Stimulated activated CD4-positive, alpha-beta T cell treated with anti-CD3 and anti-CD28 coated beads, Interleukin-12 subunit alpha, Interleukin-12 subunit beta, amount 100 ng/mL, for 48 hours (primary cell): ENCODE measurements at regions not wholly inside any gene's neighbourhood (a gene's known extent, or its start where the extent isn't known, plus 50 kb on each side); places are given as distances from the start of the nearest gene placed in this dataset.

Experiments used
- DNase-seq, 3 donors: peaks; one replicate each; pipeline ENCODE4 v3.0.0-alpha.2; 2020; ENCODE audit warnings: low read depth in 2 of 3, low spot score in 1 of 3

DNA sequence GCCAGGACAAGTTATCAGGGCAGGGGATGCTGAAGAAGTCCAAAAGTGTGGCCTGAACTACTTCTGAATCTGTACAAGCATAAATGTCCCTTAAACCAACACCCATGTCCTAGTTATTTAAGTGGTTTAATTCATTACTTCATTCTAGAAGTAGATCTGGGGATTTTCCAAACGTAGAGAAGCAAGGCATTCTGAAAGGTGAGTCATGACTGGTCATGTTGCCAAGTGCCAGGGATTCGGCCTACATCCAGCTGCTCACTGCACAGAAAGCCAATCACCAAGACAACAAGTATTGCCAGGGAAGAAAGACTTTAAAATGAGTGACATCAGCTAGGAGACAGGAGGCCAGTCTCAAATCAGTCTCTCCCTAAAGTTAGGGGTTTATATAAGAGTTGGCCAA, 396.6 kb downstream of the GABRB3 start:
- DNase-seq, result no peak

DNA sequence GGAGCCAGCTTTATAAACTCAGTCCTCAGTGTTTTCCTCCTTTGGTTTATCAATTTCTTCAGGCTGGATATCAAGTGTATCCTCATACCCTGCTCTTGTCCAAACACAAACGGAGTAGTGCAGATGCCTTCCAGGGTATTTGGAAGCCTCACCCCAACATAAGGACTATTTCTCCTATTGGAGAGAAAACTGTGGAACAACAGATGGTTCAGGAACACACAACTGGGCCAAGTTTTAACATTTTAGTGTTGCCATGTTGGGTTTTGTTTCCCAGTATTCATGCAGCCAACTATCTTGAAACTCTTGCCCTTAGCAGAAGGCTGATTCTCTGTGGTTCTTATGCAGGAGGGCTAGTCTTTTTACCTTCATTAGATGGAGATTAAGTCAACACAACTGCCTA, 398.1 kb downstream of the GABRB3 start:
- no peak for DNase-seq

DNA sequence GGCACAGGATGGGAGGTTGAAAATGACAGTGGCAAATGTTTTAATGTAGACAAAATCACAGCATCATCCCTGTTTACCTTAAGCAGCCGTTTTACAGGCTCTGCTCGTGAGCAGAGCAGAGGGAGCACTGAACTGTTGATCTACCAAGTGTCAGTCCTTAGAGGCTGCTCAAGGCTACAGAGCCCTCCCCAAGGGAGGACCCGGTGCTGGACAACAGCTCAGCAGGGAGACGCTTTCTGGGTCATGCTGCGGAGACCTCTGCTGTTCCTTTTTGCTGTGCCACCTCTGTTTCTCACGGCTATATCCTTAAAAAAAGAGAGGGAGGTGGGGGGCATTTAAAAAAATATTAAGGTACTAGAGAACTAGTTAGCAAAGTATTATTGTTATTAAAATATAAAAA, 400.2 kb downstream of the GABRB3 start:
- no peak for DNase-seq

DNA sequence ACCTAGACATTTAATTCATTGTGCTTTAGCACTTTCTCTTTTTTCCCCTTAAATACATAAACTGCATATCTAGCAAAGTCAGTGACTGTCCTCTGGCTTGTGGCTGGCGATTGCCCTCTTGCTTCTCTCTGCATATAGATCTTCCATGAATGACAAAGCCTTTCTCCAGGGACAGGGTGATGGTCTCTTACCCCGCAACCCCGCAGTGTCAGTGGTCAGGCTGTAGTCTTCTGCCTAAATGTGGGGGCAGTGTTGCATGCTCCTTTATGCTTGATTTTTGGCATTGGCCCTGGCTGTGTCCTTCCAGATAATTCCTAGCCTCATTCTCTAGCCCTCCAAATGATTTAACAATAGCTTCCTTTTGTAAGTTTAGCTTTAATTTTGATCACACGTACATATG, 407.8 kb downstream of the GABRB3 start:
- DNase-seq, result no peak

DNA sequence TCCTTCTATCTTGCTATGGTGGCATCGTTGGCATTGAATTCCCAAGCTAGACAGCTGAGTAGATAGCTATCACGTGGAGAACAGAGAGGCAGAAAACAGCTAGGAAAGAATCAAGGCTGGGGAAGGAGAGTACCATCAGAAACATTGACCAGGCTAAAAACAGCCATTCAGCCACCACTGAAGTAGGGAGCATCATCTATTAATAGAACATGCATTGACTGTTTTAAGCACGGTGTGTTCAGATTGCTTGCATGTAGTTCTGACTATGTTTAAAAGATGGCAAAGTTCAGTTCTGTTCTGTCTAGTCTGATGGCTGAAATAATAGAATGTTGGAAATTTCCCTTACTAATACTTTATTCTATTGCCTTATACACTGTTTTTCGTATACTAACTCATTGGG, 413.0 kb downstream of the GABRB3 start:
- DNase-seq, result no peak

DNA sequence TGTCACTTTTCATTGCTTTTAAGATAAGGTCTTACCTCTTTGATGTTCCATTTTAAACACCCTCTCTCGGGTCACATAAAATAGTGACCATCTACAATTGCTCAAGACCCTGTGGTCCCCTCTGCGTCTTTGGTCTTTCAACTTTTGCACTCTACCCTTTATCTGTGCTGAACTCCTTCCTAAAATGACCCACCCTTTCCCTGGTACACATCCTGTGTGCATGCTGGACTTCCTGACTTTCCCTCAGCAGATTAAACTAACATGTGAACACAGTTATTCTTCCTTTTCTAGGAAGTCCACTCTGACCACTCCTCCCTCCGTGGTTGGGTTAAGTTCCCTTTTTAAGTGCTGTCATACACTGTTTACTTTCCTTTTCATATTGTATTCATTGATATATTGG, 414.2 kb downstream of the GABRB3 start:
- DNase-seq, result no peak

DNA sequence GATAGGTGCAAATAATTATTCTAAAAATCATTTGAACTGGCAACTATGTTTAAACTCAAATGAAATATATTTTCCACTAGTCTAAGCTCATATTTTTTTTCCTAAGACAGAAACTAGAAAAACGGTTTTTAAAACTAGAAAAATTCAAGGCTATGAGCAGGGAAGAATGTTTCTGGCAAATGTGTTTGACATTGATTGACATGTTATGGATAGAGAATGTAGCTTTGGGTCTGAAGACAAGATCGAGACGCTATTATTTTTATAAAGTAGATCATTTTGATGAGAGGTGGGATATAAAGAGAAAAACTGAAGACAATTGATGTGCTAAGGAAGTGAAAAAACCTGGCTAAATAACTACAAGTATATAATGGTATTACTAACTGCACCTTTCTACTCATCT, 415.2 kb downstream of the GABRB3 start:
- DNase-seq, result no peak

DNA sequence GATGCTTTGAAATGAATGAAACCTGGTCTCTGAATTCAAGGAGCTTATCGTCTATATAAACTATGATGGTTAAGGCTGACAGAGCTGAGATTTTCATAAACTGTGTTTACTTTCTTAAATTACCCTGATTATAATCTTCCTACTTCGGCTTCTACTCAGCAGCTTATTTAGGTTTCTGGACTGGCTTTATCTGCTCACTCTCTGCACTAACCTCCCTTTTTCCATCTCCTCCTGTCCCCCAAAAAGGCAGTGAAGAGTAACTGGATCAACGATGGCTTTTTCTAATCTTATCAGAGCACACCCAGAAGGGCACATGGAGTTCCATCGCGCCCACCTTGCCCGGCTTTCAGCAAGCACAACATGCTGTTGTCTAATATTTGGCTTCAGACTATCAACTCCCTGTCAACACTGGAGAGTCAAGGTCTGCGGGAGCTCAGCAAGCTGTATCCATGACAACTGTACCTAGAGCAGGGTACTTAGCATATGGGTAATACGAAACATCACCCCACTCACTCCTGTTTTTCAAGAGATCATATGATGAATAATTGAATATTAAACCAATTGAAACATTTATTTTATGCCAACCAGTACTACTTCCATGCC, 417.3 kb downstream of the GABRB3 start:
- no peak for DNase-seq

DNA sequence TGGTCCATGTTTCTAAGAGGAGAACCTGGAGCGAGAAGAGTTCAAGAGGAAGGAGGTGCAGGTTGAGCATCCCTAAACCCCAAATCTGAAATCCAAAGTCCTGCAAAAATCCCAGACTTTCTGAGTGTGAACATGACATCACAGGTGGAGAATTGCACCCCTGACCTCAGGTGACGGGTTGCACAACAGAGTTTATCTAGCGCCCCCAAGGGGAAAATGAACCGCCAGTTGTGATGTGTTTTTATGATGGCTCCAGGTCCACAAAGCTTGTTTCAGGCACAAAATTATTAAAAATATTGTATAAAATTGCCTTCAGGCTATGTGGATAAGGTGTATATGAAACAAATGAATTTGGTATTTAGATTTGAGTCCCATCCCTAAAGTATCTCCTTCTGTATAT, 420.0 kb downstream of the GABRB3 start:
- DNase-seq, result no peak

DNA sequence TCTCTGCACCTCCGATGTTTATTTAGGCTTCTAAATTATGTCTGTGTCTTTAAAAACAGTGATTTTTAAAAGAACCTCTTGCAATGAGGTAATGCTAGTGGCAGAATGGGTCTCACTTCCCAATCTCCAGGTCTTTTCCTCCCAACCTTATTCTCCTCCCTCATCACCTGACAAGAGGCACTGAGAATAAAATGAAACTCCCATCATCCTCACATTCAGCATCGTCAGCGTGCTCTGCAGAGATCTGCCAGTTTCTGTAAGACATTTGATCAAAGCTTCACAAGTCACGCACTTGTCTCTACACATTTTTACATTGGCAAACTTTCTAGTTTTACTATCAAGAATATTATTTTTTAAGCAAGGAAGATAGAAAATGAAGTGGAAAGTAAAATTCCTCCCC, 420.5 kb downstream of the GABRB3 start:
- DNase-seq, result no peak

DNA sequence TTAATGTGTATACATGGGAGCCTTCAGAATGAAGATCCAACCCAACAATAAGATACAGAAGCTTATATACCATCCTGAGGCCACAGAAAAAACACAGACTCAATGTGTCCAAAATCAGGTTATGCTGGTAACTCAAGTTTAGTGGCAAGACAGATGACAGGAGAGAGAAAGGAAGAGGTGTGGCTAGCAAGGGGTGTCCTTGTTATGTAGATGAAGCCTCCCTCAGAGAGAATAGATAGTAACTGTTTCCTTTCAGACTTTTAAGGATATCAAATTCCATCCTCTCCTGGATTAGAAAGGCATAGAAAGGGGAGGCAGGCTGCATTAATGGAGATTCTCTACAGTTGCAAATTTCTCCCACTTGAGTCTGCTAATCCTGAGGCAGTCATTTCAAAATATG, 447.4 kb downstream of the GABRB3 start:
- DNase-seq, result no peak

DNA sequence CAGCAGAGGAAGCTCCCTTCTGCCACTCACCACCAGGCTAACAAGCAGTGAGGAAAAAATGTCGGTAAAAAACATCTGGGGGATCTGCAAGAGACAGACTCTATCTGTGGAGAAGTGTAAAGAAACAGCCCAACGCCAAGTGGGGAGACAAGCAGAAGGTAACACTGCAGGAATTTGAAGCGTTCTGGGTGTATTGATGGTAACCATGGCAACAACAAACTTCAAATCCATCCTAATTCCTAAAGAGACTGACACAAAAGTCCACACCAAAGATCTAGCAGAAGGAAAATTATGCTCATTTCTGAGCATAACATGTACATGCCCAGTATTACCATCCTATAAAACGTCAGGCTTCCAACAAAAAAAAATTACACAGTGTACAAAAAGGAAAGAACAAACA, 449.3 kb downstream of the GABRB3 start:
- no peak for DNase-seq

DNA sequence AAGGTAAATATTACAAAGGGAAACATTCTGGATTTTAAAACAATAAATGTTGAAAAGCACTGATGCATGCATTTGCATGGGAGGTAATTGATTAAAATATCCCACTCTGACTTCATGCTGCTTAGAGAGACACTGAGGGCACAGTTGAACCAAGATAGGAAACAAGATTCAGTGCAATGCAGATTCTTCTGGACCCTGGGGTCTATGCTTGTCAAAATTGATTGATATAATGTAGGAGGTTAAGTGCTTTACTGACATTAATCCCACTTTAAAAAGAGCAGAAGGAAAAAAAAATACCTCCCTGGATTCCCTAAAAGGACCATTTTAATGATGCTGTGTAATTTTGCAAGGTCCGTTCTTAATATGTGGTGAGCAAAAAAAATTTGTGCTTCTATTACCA, 454.2 kb downstream of the GABRB3 start:
- DNase-seq, result no peak

DNA sequence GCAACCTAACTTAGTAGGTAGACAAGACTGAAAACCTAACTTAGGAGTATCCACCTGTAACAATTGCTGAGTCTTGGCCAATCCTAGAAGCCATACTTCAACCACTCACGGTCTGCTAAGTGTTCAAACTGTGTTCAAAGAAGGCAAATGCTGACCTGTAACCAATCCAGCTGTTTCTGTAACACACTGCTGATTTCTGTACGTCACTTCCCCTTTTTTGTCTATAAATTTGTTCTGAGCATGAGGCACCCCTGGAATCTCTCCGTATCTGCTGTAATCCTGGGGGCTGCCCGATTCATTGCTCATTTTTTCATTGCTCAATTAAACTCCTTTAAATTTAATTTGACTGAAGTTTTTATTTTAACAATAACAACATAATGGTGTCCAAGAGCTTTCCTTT, 451.4 kb upstream of the ATP10A start:
- no peak for DNase-seq

DNA sequence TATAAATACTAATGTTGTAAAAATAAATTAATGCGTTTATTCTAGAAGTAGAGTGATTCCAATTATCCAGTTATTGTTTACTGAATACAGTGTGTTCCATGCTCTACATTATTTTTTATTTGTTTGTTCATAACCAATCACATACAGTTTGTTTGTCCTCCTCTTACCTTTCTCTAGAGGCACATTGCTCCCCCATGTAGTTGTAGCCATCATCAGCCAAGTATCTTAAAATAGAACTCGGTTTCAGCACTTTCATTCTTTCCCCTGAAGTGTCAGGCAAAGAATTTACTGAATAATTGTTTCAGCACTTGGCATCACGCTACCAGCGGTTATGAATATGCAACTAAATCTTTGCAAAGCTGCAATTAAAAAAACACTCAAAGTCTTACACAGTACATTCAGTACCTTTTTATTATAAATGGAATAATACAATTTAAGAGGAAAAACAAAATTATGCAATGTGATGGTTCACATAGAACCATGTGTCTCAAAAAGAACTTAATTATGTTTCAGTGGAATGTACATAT, 448.6 kb upstream of the ATP10A start:
- DNase-seq, result no peak

DNA sequence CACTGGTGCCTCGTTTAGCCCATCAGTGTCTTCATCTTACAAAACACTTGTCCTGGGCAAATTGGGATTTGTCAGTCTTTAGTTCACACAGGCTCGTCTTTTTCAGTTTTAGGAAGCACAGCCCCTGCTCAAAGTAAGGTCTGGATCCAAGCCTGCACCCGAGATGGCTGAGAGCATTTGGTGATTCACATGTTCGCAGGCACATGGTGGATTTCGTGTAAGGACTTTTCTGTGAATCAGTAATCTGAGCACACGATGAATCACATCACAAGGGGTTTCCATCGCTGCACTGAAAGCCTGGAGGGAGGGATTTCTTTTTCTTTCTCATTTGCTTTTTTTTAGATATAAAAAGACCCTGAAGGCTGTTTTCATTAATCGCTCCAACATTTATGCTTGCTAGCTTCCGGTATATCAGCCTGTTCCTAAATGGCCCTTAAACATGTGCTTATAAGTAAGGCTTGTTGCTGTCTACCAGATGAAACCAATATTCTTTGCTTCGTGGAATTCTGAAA, 435.6 kb upstream of the ATP10A start:
- no peak for DNase-seq

DNA sequence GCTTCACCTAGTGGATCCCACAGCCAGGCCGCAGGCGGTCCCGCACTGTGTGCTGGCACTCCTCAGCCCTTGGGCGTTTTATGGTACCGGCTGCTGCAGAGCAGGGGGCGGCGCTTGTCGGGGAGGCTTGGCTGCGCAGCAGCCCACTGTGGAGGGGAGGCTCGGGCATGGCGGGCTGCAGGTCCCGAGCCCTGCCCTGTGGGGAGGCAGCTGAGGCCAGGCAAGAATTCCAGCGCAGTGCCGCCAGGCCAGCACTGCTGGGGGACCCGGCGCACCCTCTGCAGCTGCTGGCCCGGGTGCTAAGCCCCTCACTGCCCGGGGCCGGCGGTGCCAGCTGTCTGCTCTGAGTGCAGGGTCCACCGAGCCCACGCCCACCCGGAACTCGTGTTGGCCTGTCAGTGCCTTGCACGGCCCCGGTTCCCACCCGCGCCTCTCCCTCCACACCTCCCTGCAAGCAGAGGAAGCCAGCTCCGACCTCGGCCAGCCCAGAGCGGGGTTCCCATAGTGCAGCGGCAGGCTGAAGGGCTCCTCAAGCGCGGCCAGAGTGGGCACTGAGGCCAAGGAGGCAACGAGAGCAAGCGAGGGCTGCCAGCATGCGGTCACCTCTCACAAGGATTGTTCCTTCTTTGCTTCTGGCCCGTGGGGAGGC, 435.0 kb upstream of the ATP10A start:
- DNase-seq, result no peak

DNA sequence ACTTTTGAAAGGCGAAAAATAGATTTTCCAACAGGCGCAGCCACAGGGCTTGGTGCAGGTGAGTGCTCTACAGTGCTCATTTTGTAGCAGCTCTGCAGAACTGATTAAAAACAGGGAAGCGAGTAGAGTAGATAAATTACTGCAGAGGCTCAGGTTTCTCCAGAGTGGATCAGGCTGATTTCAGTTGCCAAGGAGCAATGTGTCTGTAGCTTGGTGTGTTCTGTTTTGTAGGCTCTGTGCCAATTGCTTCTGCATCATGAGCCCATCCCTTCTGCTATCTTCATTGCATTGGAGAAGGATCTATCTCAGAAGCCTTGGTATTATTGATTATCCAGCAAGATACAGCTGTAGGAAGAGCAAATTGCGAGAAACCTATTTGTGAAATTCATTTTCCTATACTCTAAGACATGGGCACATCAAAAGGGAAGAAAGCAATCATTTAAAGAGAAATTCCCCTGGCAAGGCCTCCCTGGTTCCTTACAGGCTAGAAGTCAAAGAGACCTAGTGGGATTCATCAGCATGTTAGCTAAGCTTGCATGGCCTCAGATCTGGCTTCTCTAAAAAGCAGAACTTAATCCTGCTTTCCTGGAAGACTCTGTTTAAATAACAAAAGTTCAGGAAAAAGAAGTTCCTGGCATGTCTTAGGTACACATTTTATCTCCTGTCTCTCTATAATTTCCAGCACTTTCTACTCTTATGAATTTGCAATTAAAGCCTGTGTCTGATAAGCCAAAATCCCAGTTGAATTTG, 432.4 kb upstream of the ATP10A start:
- DNase-seq, result no peak

DNA sequence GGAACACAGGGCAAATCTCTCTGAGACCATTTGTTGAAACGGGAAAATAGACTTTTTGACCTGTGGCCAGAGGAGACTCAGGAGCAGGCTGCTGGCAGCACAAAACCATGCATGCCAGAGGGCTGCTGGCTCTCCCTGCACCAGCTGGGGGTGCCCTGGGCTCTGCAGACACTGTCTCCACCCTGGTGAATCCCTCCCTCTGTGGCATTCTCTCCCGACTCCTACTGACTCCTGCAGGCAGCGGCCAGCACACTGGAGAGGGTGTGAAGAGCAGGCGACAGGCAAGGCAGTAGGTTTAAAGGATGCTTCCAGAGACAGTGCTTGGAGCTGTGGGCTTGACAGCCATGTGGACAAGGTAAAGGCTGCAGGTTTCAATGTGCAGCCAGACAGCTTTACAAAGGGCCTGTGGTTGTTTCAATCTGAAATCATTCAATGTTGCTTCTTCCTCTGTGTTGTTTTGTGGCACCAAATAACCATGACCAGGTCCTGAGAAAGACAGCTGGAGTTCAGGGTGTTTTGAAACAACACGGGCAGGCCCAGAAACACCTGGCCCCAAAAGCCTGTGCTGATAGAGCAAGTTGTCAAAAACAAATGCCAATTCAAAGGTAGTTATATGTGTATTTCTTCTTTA, 431.0 kb upstream of the ATP10A start:
- DNase-seq, result no peak

DNA sequence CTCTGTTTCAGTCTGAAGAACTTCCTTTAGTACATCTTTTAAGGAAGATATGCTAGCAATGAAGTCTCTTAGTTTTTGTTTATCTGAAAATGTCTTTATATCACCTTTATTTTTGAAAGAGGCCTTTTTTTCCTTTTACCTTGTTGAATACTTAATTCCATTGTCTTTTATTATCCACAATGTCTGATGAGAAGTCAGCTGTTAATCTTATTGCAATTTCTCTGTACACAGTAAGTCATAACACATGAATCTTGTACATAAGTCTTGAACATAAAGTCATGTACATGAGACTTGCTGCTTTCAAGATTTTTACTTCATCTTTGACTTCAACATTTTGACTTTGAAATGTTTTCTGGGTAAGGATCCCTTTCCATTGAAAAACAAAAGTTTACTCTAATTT, 424.3 kb upstream of the ATP10A start:
- no peak for DNase-seq

DNA sequence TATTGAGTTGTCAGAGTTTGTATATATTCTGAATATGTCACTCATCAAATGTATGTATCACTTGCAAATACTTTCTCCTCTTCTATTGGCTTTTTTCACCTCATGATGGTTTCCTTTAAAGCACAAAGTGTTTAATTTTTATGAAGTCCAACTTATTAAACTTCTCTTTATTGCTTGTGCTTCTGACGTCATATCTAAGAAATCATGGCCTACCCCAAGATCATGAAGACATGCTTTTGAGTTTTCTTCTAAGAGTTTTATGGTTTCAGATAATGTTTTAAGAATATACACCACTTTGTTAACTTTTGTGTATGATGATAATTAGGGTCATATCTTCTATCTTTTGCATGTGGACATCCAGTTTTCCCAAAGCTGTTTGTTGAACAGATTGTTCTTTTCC, 417.2 kb upstream of the ATP10A start:
- no peak for DNase-seq

DNA sequence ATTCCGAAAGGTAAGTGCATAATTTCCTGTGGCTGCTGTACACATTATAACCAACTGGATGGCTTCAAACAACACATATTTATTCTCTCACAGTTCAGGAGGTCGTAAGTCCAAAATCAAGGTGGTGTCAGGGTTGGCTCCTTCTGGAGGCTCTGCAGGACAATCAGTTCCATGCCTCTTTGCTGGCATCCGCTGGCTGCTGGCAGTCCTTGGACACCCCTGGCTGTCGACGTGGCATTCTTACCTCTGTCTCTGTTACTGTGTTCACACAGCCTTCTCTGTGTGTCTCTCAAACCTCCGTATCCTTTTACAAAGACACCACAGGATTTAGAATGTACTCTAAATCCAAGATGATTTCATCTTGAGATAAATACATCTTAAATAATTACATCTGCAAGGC, 398.8 kb upstream of the ATP10A start:
- DNase-seq, result no peak
